ENCODE measurements at regions not wholly inside any gene's neighbourhood (a gene's known extent, or its start where the extent isn't known, plus 50 kb on each side); places are given as distances from the start of the nearest gene placed in this dataset.
"Not testable (repeated sequence)": the region's sequence is repeated elsewhere in the genome, so short reads cannot be mapped to it uniquely, and the experiment has no call there.

DNA sequence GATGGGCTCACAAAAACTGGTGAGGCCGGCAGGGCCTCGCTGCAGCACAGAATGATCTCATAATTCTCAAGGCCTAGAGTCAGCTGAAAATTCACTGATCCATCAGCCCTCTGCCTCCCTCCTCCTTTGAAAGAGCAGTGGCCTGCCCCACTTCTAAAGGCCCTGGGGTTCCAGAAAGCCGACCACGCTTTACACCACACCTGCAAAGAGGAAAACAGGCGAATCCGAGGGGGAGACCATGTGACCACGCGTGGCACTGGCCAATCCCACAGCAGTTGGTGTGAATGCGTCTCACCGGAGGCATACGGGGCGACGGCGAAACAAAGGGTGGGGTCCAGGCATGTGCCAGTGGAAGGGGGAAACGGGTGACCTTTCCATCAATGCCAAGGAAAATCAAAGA, 135.5 kb upstream of the ANKRD20A1 start:
- TF ChIP-seq, protein P1, sequence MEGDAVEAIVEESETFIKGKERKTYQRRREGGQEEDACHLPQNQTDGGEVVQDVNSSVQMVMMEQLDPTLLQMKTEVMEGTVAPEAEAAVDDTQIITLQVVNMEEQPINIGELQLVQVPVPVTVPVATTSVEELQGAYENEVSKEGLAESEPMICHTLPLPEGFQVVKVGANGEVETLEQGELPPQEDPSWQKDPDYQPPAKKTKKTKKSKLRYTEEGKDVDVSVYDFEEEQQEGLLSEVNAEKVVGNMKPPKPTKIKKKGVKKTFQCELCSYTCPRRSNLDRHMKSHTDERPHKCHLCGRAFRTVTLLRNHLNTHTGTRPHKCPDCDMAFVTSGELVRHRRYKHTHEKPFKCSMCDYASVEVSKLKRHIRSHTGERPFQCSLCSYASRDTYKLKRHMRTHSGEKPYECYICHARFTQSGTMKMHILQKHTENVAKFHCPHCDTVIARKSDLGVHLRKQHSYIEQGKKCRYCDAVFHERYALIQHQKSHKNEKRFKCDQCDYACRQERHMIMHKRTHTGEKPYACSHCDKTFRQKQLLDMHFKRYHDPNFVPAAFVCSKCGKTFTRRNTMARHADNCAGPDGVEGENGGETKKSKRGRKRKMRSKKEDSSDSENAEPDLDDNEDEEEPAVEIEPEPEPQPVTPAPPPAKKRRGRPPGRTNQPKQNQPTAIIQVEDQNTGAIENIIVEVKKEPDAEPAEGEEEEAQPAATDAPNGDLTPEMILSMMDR (conservative IDR thresholded peaks at IDR 0.05 in 1 of 2, IDR thresholded peaks at IDR 0.05 in 1 of 2; ENCODE audit: low read depth in 1 of 2, low read length in 2 of 2): not testable (repeated sequence)
- not testable (repeated sequence) for TF ChIP-seq EZH2 (IDR thresholded peaks at IDR 0.05; ENCODE audit: low read length, missing control alignments)
